HL-60 (cell line): ENCODE measurements at regions not wholly inside any gene's neighbourhood (a gene's known extent, or its start where the extent isn't known, plus 50 kb on each side); places are given as distances from the start of the nearest gene placed in this dataset.

Experiments
- CTCF ChIP-seq: IDR thresholded peaks from one replicate; pipeline ENCODE4 v1.5.1; 2011; ENCODE audit warnings: low read length, control low read depth, inconsistent platforms; ENCODE audit not compliant: insufficient read depth
- GABPA ChIP-seq: IDR thresholded peaks from 2 replicates; pipeline ENCODE4 v1.6.1; 2012; ENCODE audit warnings: low read depth

- TF ChIP-seq GABPA (no peak), CTCF (no peak)
Observed at GRCh38 chr2:82986899-82987298, 1472.2 kb downstream of the SUCLG1 start.
